H1 (cell line): ENCODE measurements at regions not wholly inside any gene's neighbourhood (a gene's known extent, or its start where the extent isn't known, plus 50 kb on each side); places are given as distances from the start of the nearest gene placed in this dataset.

Source experiments
- CTCF ChIA-PET: fragments of 300-600 bp; sonication (Branson Sonifier 250); formaldehyde crosslinking; loops from one replicate; lab custom pipeline; 2021; ENCODE audit not compliant: partially characterized antibody; lab: Charles Lee
- POLR2A ChIA-PET: fragments of 300-600 bp; sonication (Branson Sonifier 250); formaldehyde crosslinking; loops from one replicate; lab custom pipeline; 2021; ENCODE audit warnings: inconsistent platforms; ENCODE audit not compliant: partially characterized antibody; lab: Charles Lee
- DNase-seq, 2 experiments: peaks; one replicate each; pipeline versions ENCODE4 v3.0.0 to v3.0.0-alpha.2; 2010 to 2022; ENCODE audit warnings: low spot score in 2 of 2, low read depth in 1 of 2, mixed read lengths in 1 of 2
- FAIRE-seq: peaks from 2 replicates; lab custom pipeline; 2011; peaks lifted over from hg19 to GRCh38; lab: Jason Lieb, UNC
- H2AFZ ChIP-seq: 2 replicates; pipeline ENCODE4 v1.8.1; 2012; ENCODE audit warnings: low read length, inconsistent platforms
- H2AK5ac ChIP-seq: 2 replicates; pipeline ENCODE4 v1.6.1; 2013; ENCODE audit warnings: low read depth, low read length
- H2BK120ac ChIP-seq: replicated peaks from 2 replicates; pipeline ENCODE3; 2013; ENCODE audit warnings: low read depth, low read length, inconsistent platforms
- H2BK12ac ChIP-seq: 2 replicates; pipeline ENCODE4 v1.6.1; 2013; ENCODE audit warnings: low read depth, low read length
- H2BK15ac ChIP-seq: 2 replicates; pipeline ENCODE4 v1.6.1; 2013; ENCODE audit warnings: low read length
- H2BK20ac ChIP-seq: 2 replicates; pipeline ENCODE4 v1.6.1; 2013; ENCODE audit warnings: low read length
- H2BK5ac ChIP-seq: 2 replicates; pipeline ENCODE4 v1.6.1; 2013; ENCODE audit warnings: low read depth, low read length
- H3K14ac ChIP-seq: 2 replicates; pipeline ENCODE4 v1.6.1; 2013; ENCODE audit warnings: inconsistent platforms; ENCODE audit not compliant: insufficient read length
- H3K18ac ChIP-seq: 2 replicates; pipeline ENCODE4 v1.6.1; 2013; ENCODE audit warnings: low read length; ENCODE audit errors: extremely low read depth
- H3K23ac ChIP-seq: 2 replicates; pipeline ENCODE4 v1.6.1; 2013; ENCODE audit warnings: inconsistent platforms; ENCODE audit not compliant: insufficient read length
- H3K23me2 ChIP-seq: 2 replicates; pipeline ENCODE4 v1.6.1; 2013; ENCODE audit warnings: low read depth, low read length
- H3K27ac ChIP-seq: 2 replicates; pipeline ENCODE4 v1.6.1; 2011; ENCODE audit warnings: low read depth, low read length, inconsistent platforms
- H3K27me3 ChIP-seq, 4 experiments: replicated peaks in 1 of 4; 1 replicate in 1 of 4; 2 replicates in 3 of 4; pipeline versions ENCODE4 v1.6.1 to v1.8.1; 2011 to 2013; ENCODE audit warnings: low read length in 3 of 4, mild to moderate bottlenecking in 3 of 4, inconsistent platforms in 2 of 4, mixed read lengths in 2 of 4, moderate library complexity in 1 of 4; ENCODE audit not compliant: control insufficient read depth in 3 of 4, insufficient read depth in 3 of 4; ENCODE audit errors: extremely low read depth in 1 of 4
- H3K36me3 ChIP-seq, 4 experiments: 2 replicates each; pipeline versions ENCODE4 v1.6.1 to v1.8.1; 2011 to 2013; ENCODE audit warnings: mild to moderate bottlenecking in 4 of 4, low read length in 3 of 4, moderate library complexity in 2 of 4, control low read depth in 1 of 4, inconsistent platforms in 1 of 4; ENCODE audit not compliant: insufficient read depth in 4 of 4, control insufficient read depth in 2 of 4
- H3K4ac ChIP-seq: replicated peaks from 2 replicates; pipeline ENCODE3; 2013; ENCODE audit warnings: low read length, low read depth, mixed read lengths, inconsistent platforms; ENCODE audit not compliant: insufficient read length
- H3K4me1 ChIP-seq, 4 experiments: replicated peaks in 1 of 4; 1 replicate in 1 of 4; 2 replicates in 3 of 4; pipeline versions ENCODE4 v1.6.1 to v1.8.1; 2011 to 2013; ENCODE audit warnings: low read length in 3 of 4, inconsistent platforms in 2 of 4, mixed read lengths in 1 of 4; ENCODE audit not compliant: insufficient read depth in 4 of 4, control insufficient read depth in 3 of 4
- H3K4me2 ChIP-seq, 2 experiments: 2 replicates each; pipeline versions ENCODE4 v1.6.1 to v1.8.1; 2011 to 2013; ENCODE audit warnings: low read depth in 2 of 2, low read length in 2 of 2, control low read depth in 1 of 2, inconsistent platforms in 1 of 2, mild to moderate bottlenecking in 1 of 2; ENCODE audit not compliant: insufficient read depth in 1 of 2
- H3K4me3 ChIP-seq, 4 experiments: fragments of 200-600, 300-600 bp in 1 of 4; sonication (generic), shearing (Covaris generic), sonication (Bioruptor Twin) in 1 of 4; 2 replicates each; pipeline versions ENCODE4 v1.5.1 to v1.8.1; 2011 to 2016; ENCODE audit warnings: low read length in 4 of 4, low read depth in 3 of 4, control low read depth in 2 of 4, inconsistent platforms in 2 of 4, mild to moderate bottlenecking in 2 of 4, mixed read lengths in 1 of 4, moderate library complexity in 1 of 4; ENCODE audit not compliant: insufficient read depth in 2 of 4; ENCODE audit errors: extremely low read depth in 1 of 4
- H3K56ac ChIP-seq: replicated peaks from 2 replicates; pipeline ENCODE3; 2013; ENCODE audit warnings: low read depth, mild to moderate bottlenecking, mixed read lengths, low read length, inconsistent platforms; ENCODE audit not compliant: insufficient read length
- H3K79me1 ChIP-seq: 2 replicates; pipeline ENCODE4 v1.6.1; 2013; ENCODE audit warnings: low read depth, low read length, control low read depth
- H3K79me2 ChIP-seq, 2 experiments: 2 replicates each; pipeline versions ENCODE4 v1.6.1 to v1.8.1; 2012 to 2013; ENCODE audit warnings: low read length in 2 of 2, mild to moderate bottlenecking in 2 of 2, inconsistent platforms in 1 of 2; ENCODE audit not compliant: insufficient read depth in 2 of 2, control insufficient read depth in 1 of 2
- H3K9ac ChIP-seq, 4 experiments: replicated peaks in 1 of 4; 1 replicate in 1 of 4; 2 replicates in 3 of 4; pipeline versions ENCODE4 v1.6.1 to v1.8.1; 2011 to 2013; ENCODE audit warnings: low read depth in 3 of 4, low read length in 3 of 4, control low read depth in 2 of 4, mild to moderate bottlenecking in 2 of 4, moderate library complexity in 2 of 4, inconsistent platforms in 1 of 4; ENCODE audit errors: extremely low read depth in 1 of 4
- H3K9me3 ChIP-seq, 2 experiments: 2 replicates each; pipeline versions ENCODE4 v1.6.1 to v1.8.1; 2012 to 2013; ENCODE audit warnings: mild to moderate bottlenecking in 2 of 2, moderate library complexity in 2 of 2, control low read depth in 1 of 2, inconsistent platforms in 1 of 2, low read depth in 1 of 2, low read length in 1 of 2, mixed read lengths in 1 of 2; ENCODE audit not compliant: insufficient read depth in 2 of 2
- H4K20me1 ChIP-seq, 2 experiments: replicated peaks in 1 of 2; 2 replicates each; pipeline versions ENCODE3 to v1.8.1; 2011 to 2013; ENCODE audit warnings: inconsistent platforms in 2 of 2, low read length in 2 of 2, mild to moderate bottlenecking in 1 of 2; ENCODE audit not compliant: insufficient read depth in 2 of 2, control insufficient read depth in 1 of 2
- H4K5ac ChIP-seq: 2 replicates; pipeline ENCODE4 v1.6.1; 2013; ENCODE audit warnings: low read length, low read depth, mixed read lengths, inconsistent platforms; ENCODE audit not compliant: insufficient read length
- H4K8ac ChIP-seq: 2 replicates; pipeline ENCODE4 v1.8.0; 2013; ENCODE audit warnings: mild to moderate bottlenecking, moderate library complexity, low read length, inconsistent platforms; ENCODE audit not compliant: insufficient read depth; ENCODE audit errors: extremely low read depth
- H4K91ac ChIP-seq: replicated peaks from 2 replicates; pipeline ENCODE3; 2013; ENCODE audit warnings: low read length, mixed read lengths, inconsistent platforms; ENCODE audit not compliant: insufficient read length
- EGR1 ChIP-seq: IDR thresholded peaks from 2 replicates; pipeline ENCODE4 v1.6.1; 2011; ENCODE audit warnings: low read depth, low read length, borderline replicate concordance
- SP4 ChIP-seq: IDR thresholded peaks from 2 replicates; pipeline ENCODE4 v1.6.1; 2012; ENCODE audit warnings: low read length, inconsistent platforms
- WGBS, 2 experiments: shearing (Covaris generic) in 1 of 2; methylation state at CpG; one replicate each; pipeline versions ENCODE4 v1.1.6 to v1.1.7; 2013 to 2015; ENCODE audit warnings: low lambda C conversion rate in 2 of 2, mixed read lengths in 2 of 2, inconsistent platforms in 1 of 2, low coverage in 1 of 2, missing lambda C conversion rate in 1 of 2; ENCODE audit not compliant: insufficient replicate concordance in 2 of 2, insufficient coverage in 1 of 2, insufficient read length in 1 of 2; ENCODE audit errors: extremely low coverage in 1 of 2, missing lambda C conversion rate in 1 of 2; 5-methylcytosine and 5-hydroxymethylcytosine counted together

- 95% methylated on average over 2 of the region's 3 CpGs; no CpG with 5 or more reads in 1 of the 2 experiments for WGBS, 2 experiments
- Histone ChIP-seq H3K27me3 (no peaks in the 10 kb centered on the region), H2AK5ac (no peak overlapping the region), H2BK5ac (no peak overlapping the region), H3K4ac (no peak overlapping the region), H4K5ac (no peak overlapping the region), H2BK20ac (no peak overlapping the region), H4K20me1 (no peaks in the 10 kb centered on the region), H3K4me3 (no peak overlapping the region), H2AFZ (no peak overlapping the region), H2BK15ac (no peak overlapping the region), H3K4me2 (no peak overlapping the region), H3K9ac (no peak overlapping the region), H3K14ac (no peak overlapping the region), H3K23ac (no peak overlapping the region), H3K36me3 (no peaks in the 10 kb centered on the region), H4K8ac (no peak overlapping the region), H2BK12ac (no peak overlapping the region), H3K9me3 (no peaks in the 10 kb centered on the region), H3K79me1 (no peaks in the 10 kb centered on the region), H3K23me2 (no peaks in the 10 kb centered on the region; the same call in 1 of the 2 replicates), H2BK120ac (no peak overlapping the region), H3K27ac (no peak overlapping the region), H3K56ac (no peak overlapping the region), H3K18ac (no peak overlapping the region), H3K4me1 (no peaks in the 10 kb centered on the region; a peak in 1 of 7 replicates), H4K91ac (no peak overlapping the region), H3K79me2 (no peaks in the 10 kb centered on the region)
- TF ChIP-seq SP4 (no peak), EGR1 (no peak)
- no peak for FAIRE-seq
- POLR2A ChIA-PET, result no interaction called here
- CTCF ChIA-PET, result interaction anchor here (0.6 kb wide), 1 partner anchor 476 kb away, joined by 3 read pairs; no protein-coding TSS in a partner anchor
- no peak for DNase-seq
These were observed 317.6 kb upstream of the MME start for GRCh38 chr3:154762486-154762885.
